DOHH2 (cell line): ENCODE measurements at regions not wholly inside any gene's neighbourhood (a gene's known extent, or its start where the extent isn't known, plus 50 kb on each side); places are given as distances from the start of the nearest gene placed in this dataset.

ENCODE experiments used
- CTCF ChIP-seq: fragments of 200-600 bp; sonication (generic); IDR thresholded peaks from one replicate; pipeline ENCODE4 v1.5.1; 2014; ENCODE audit warnings: antibody characterized with exemption, mild to moderate bottlenecking, low read depth, low read length; ENCODE audit not compliant: poor library complexity, severe bottlenecking
- EZH2phosphoT487 ChIP-seq: fragments of 200-600 bp; sonication (generic); IDR thresholded peaks from 2 replicates; pipeline ENCODE4 v1.6.1; 2017; ENCODE audit warnings: borderline replicate concordance, mild to moderate bottlenecking, antibody characterized with exemption, low read length, moderate library complexity, mixed read lengths

DNA sequence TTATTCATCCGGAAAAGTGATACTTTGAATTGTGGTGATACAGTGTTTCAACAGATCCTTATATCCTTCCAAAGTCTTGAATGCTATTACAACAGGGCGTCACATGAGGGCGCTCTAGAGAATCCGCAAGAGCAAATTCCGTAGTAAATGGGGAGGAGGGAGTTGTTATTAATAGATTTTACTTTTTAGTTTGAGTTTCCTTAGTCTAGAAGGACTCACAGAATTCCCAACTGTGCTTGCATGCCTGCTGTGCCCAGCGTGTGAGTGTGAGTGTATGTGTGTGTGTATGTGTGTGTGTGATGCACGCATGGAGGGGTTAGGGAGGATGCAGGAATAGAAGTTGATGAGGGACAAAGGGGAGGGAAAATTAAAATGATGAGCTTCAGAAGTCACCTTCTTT lies 375.3 kb downstream of the C12orf75 start:
- TF ChIP-seq CTCF (peak; percentile 97), EZH2phosphoT487 (no peak)
